Right atrium auricular region (tissue), 2 donors: ENCODE measurements at regions not wholly inside any gene's neighbourhood (a gene's known extent, or its start where the extent isn't known, plus 50 kb on each side); places are given as distances from the start of the nearest gene placed in this dataset.

Experiments
- DNase-seq: peaks from one replicate; pipeline ENCODE4 v3.0.0-alpha.2; 2019; ENCODE audit warnings: low spot score
- H3K27ac ChIP-seq, 2 donors: fragments of 200-600 bp; sonication (generic); 1 replicate in 1 of 2; 2 replicates in 1 of 2; pipeline ENCODE4 v1.5.1; 2016 to 2019
- H3K27me3 ChIP-seq, 2 donors: fragments of 200-600 bp; sonication (generic); one replicate each; pipeline versions ENCODE4 v1.5.1 to v1.6.0; 2017 to 2019
- H3K36me3 ChIP-seq: fragments of 200-600 bp; sonication (generic); one replicate; pipeline ENCODE4 v1.5.1; 2016
- H3K4me1 ChIP-seq, 2 donors: fragments of 200-600 bp; sonication (generic); one replicate each; pipeline versions ENCODE4 v1.5.1 to v1.6.0; 2017 to 2019
- H3K4me3 ChIP-seq, 2 donors: fragments of 200-600 bp; sonication (generic); 1 replicate in 1 of 2; 2 replicates in 1 of 2; pipeline ENCODE4 v1.5.1; 2017 to 2019; ENCODE audit warnings: mild to moderate bottlenecking in 1 of 2, moderate library complexity in 1 of 2
- H3K9me3 ChIP-seq, 2 donors: fragments of 200-600 bp; sonication (generic); one replicate each; pipeline ENCODE4 v1.5.1; 2019
- TF ChIP-seq, protein P1 (sequence below), 2 donors: fragments of 200-600 bp; sonication (generic); IDR thresholded peaks; one replicate each; pipeline ENCODE4 v1.5.1; 2019; ENCODE audit warnings: antibody characterized with exemption in 2 of 2

DNA sequence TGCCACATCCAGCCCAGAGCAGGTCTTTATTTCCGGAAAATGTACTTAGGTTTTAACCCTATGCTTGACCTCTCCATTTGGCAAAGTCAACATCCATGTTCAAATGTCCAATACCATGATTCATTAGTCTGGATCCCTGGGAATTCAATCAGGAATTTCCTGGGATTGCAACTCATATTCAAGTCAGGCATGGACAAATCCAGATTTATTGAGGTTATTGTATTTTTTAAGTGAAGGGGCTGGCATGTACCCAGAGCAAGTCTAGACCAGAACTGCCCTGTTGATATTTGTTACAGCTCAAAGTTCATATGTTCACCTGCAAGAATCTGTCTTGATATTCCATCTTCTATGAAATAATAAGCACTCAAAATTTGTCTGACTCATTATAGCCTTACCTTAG lies 521.1 kb downstream of the ADGRL2 start:
- no peaks in the 10 kb centered on the region for H3K27me3 ChIP-seq
- H3K9me3 ChIP-seq: no peaks in the 10 kb centered on the region
- H3K4me3 ChIP-seq: no peak overlapping the region
- no peaks in the 10 kb centered on the region for H3K36me3 ChIP-seq
- H3K27ac ChIP-seq: no peak overlapping the region
- no peaks in the 10 kb centered on the region for H3K4me1 ChIP-seq
- no peak for DNase-seq
- TF ChIP-seq, protein P1, sequence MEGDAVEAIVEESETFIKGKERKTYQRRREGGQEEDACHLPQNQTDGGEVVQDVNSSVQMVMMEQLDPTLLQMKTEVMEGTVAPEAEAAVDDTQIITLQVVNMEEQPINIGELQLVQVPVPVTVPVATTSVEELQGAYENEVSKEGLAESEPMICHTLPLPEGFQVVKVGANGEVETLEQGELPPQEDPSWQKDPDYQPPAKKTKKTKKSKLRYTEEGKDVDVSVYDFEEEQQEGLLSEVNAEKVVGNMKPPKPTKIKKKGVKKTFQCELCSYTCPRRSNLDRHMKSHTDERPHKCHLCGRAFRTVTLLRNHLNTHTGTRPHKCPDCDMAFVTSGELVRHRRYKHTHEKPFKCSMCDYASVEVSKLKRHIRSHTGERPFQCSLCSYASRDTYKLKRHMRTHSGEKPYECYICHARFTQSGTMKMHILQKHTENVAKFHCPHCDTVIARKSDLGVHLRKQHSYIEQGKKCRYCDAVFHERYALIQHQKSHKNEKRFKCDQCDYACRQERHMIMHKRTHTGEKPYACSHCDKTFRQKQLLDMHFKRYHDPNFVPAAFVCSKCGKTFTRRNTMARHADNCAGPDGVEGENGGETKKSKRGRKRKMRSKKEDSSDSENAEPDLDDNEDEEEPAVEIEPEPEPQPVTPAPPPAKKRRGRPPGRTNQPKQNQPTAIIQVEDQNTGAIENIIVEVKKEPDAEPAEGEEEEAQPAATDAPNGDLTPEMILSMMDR (IDR thresholded peaks at IDR 0.05): no peak

DNA sequence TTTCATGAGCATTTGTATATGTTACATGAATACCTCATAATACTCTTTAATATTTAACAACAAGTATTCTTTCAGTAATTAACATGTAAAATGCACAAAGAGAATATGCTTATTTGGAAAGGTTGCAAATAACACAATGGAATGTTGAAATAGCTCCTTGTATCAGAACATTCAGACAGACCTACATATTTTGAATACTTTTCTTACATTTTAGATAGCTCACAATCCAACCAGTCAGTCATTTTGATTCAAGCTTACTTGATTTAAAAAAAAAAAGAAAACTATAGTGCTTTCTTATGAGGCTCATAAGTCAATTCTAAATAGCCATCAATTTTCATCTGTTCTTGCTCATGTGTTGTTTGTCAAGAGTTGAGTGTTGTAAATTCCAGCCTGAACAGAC lies 518.8 kb downstream of the ADGRL2 start:
- Histone ChIP-seq H3K36me3 (no peaks in the 10 kb centered on the region), H3K4me3 (no peak overlapping the region), H3K27me3 (no peaks in the 10 kb centered on the region), H3K4me1 (no peaks in the 10 kb centered on the region), H3K27ac (no peak overlapping the region), H3K9me3 (no peaks in the 10 kb centered on the region)
- no peak for DNase-seq
- TF ChIP-seq, protein P1 (IDR thresholded peaks at IDR 0.05): no peak

DNA sequence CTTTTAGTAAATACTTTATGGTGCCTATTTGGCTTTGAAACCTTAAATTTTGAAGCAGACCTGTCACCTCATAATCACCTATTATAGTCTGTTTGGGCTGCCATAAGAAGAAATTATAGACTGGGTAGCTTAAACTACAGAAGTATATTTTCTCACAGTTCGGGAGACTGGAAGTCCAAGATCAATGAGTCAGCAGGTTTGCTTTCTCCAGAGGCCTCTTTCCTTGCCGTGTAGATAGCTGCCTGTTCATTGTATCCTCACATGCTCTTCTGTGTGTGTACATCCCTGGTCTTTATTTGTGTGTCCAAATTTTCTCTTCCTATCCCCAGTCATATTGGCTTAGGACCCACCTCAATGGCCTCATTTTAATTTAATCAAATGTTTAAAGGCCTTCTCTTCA lies 518.2 kb downstream of the ADGRL2 start:
- Histone ChIP-seq H3K4me3 (no peak overlapping the region), H3K27ac (no peak overlapping the region), H3K27me3 (no peaks in the 10 kb centered on the region), H3K4me1 (no peaks in the 10 kb centered on the region), H3K36me3 (no peaks in the 10 kb centered on the region), H3K9me3 (no peaks in the 10 kb centered on the region)
- DNase-seq: no peak
- TF ChIP-seq, protein P1 (IDR thresholded peaks at IDR 0.05): no peak

DNA sequence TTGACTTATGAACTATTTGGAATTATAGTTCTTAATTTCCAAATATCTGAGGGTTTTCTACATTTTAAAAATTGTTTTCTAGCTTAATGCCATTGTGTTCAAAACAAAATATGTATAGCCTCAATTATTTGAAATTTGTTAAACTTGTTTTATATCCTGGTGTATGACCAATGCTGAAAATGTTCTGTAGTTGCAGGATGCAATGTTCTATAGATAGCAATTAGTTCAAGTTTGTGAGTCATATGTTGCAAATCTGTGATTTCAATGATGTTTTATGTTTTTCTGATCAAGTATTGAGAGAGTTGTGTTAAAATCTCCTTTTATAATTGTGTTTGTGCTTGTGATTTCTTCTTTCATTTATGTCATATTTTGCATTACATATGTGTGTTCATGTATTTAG lies 517.5 kb downstream of the ADGRL2 start:
- TF ChIP-seq, protein P1 (IDR thresholded peaks at IDR 0.05): no peak

DNA sequence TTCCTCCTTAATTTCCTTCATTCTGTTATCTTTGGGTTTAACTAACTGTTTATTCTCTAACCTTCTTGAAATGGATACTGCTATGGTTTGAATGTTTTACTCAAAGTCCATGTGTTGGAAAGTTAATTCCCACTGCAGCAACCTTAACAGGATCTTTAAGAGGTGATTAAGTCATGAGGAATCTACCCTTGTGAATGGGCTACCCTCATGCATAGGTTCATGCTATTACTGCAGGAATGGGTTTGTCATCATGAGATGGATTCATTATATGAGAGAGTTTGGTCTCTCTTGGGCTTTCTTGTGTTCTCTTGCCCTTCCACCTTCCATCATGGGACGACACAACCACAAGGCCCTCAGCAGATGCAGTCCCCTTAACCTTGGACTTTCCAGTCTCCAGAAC lies 516.9 kb downstream of the ADGRL2 start:
- no peaks in the 10 kb centered on the region for H3K27me3 ChIP-seq
- TF ChIP-seq, protein P1 (IDR thresholded peaks at IDR 0.05): no peak

More for the DNA sequence above, 517.5 kb downstream of the ADGRL2 start:
- Histone ChIP-seq H3K9me3 (no peaks in the 10 kb centered on the region), H3K4me3 (no peak overlapping the region), H3K4me1 (no peaks in the 10 kb centered on the region), H3K27ac (no peak overlapping the region), H3K36me3 (no peaks in the 10 kb centered on the region), H3K27me3 (no peaks in the 10 kb centered on the region)
- no peak for DNase-seq

DNA sequence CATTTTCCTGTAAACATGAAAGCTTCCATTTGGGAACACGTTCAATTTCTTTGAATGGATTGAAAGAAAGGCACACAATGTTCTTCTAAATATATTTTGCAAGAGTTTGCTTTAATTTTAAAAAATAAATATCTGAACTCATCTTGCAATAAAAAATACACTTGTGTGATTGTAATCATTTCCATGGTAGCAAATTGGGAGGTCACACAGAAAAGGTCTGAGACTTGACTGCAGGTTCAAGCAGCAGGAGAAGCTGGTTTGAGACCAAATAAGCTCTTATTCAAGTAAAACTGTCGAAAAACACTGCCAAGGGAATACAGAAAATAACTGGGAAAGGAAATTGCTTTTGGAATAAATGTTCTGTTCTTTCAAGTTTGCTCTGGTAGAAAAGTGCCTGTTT lies 498.9 kb downstream of the ADGRL2 start:
- TF ChIP-seq, protein P1 (IDR thresholded peaks at IDR 0.05): no peak
- no peaks in the 10 kb centered on the region for H3K4me1 ChIP-seq
- no peak overlapping the region for H3K4me3 ChIP-seq
- DNase-seq: no peak
- H3K9me3 ChIP-seq: no peaks in the 10 kb centered on the region
- H3K27ac ChIP-seq: no peak overlapping the region
- H3K36me3 ChIP-seq: no peaks in the 10 kb centered on the region
- no peaks in the 10 kb centered on the region for H3K27me3 ChIP-seq

More for the DNA sequence above, 516.9 kb downstream of the ADGRL2 start:
- Histone ChIP-seq H3K4me3 (no peak overlapping the region), H3K9me3 (no peaks in the 10 kb centered on the region), H3K36me3 (no peaks in the 10 kb centered on the region), H3K27ac (no peak overlapping the region), H3K4me1 (no peaks in the 10 kb centered on the region)
- DNase-seq: no peak
